Astrocyte (in vitro differentiated cells and primary cell): ENCODE measurements at regions not wholly inside any gene's neighbourhood (a gene's known extent, or its start where the extent isn't known, plus 50 kb on each side); places are given as distances from the start of the nearest gene placed in this dataset.

ENCODE experiments used
- DNase-seq: peaks from one replicate; pipeline ENCODE4 v3.0.0-alpha.2; 2010; ENCODE audit warnings: low read depth
- FAIRE-seq: peaks from 2 replicates; lab custom pipeline; 2011; peaks lifted over from hg19 to GRCh38; lab: Jason Lieb, UNC
- H2AFZ ChIP-seq: 2 replicates; pipeline ENCODE4 v1.6.0; 2012; ENCODE audit warnings: low read depth, low read length, inconsistent platforms
- H3K27ac ChIP-seq: 2 replicates; pipeline ENCODE4 v1.5.1; 2011; ENCODE audit warnings: low read depth, low read length, inconsistent platforms
- H3K27me3 ChIP-seq: 2 replicates; pipeline ENCODE4 v1.6.0; 2011; ENCODE audit warnings: low read length, inconsistent platforms; ENCODE audit not compliant: insufficient read depth
- H3K36me3 ChIP-seq: 2 replicates; pipeline ENCODE4 v1.5.1; 2011; ENCODE audit warnings: low read length, inconsistent platforms; ENCODE audit not compliant: insufficient read depth
- H3K4me1 ChIP-seq: 2 replicates; pipeline ENCODE4 v1.5.1; 2011; ENCODE audit warnings: low read length, inconsistent platforms; ENCODE audit not compliant: insufficient read depth
- H3K4me2 ChIP-seq: 2 replicates; pipeline ENCODE4 v1.6.0; 2012; ENCODE audit warnings: low read length, inconsistent platforms
- H3K4me3 ChIP-seq: 2 replicates; pipeline ENCODE4 v1.5.1; 2011; ENCODE audit warnings: low read depth, mild to moderate bottlenecking, low read length, inconsistent platforms; ENCODE audit not compliant: insufficient read depth
- H3K79me2 ChIP-seq: 2 replicates; pipeline ENCODE4 v1.6.0; 2012; ENCODE audit warnings: mild to moderate bottlenecking, low read length, inconsistent platforms; ENCODE audit not compliant: insufficient read depth
- H3K9ac ChIP-seq: 2 replicates; pipeline ENCODE4 v1.6.0; 2012; ENCODE audit warnings: mild to moderate bottlenecking, low read length, inconsistent platforms
- H3K9me3 ChIP-seq: 2 replicates; pipeline ENCODE4 v1.5.1; 2012; ENCODE audit warnings: low read depth, mild to moderate bottlenecking, low read length, inconsistent platforms; ENCODE audit not compliant: insufficient read depth
- H4K20me1 ChIP-seq: 2 replicates; pipeline ENCODE4 v1.6.0; 2012; ENCODE audit warnings: low read length, inconsistent platforms; ENCODE audit not compliant: insufficient read depth
- H3K27ac Mint-ChIP-seq: one replicate; pipeline ENCODE4 v1.8.0; 2021; ENCODE audit warnings: mild to moderate bottlenecking, mixed read lengths; ENCODE audit not compliant: unreplicated experiment
- H3K27me3 Mint-ChIP-seq: one replicate; pipeline ENCODE4 v1.8.0; 2021; ENCODE audit warnings: low read depth, mixed read lengths; ENCODE audit not compliant: unreplicated experiment
- H3K36me3 Mint-ChIP-seq: one replicate; pipeline ENCODE4 v1.8.0; 2021; ENCODE audit warnings: low read depth, mixed read lengths; ENCODE audit not compliant: unreplicated experiment
- H3K4me1 Mint-ChIP-seq: one replicate; pipeline ENCODE4 v1.8.0; 2021; ENCODE audit warnings: low read depth, mixed read lengths; ENCODE audit not compliant: unreplicated experiment
- H3K4me3 Mint-ChIP-seq: one replicate; pipeline ENCODE4 v1.8.0; 2021; ENCODE audit warnings: mild to moderate bottlenecking, moderate library complexity, mixed read lengths; ENCODE audit not compliant: unreplicated experiment
- H3K9me3 Mint-ChIP-seq: one replicate; pipeline ENCODE4 v1.8.0; 2021; ENCODE audit warnings: mild to moderate bottlenecking, mixed read lengths; ENCODE audit not compliant: unreplicated experiment
- CTCF ChIP-seq: IDR thresholded peaks from 2 replicates; pipeline ENCODE4 v1.5.1; 2011; ENCODE audit warnings: low read depth, mild to moderate bottlenecking, inconsistent platforms, low read length, moderate library complexity; ENCODE audit not compliant: insufficient read depth
- EZH2 ChIP-seq: IDR thresholded peaks from 2 replicates; pipeline ENCODE4 v1.6.1; 2012; ENCODE audit warnings: mild to moderate bottlenecking, low read length, inconsistent platforms; ENCODE audit not compliant: insufficient read depth

DNA sequence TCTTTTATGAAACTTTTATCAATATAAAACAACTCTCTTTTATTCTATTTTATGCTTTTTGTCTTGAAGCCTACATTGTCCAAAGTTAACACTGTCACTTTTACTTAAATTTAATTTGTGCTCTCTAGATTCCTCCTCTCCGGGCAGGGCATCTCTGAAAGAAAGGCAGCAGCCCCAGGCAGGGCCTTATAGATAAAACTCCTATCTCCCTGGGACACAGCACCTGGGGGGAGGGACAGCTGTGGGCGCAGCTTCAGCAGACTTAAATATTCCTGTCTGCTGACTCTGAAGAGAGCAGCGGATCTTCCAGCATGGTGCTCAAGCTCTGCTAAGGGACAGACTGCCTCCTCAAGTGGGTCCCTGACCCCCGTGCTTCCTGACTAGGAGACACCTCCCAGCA lies 447.7 kb upstream of the FANCL start:
- Histone ChIP-seq H2AFZ (no peak overlapping the region), H3K27ac (no peak overlapping the region), H3K4me2 (no peak overlapping the region), H3K27me3 (no peaks in the 10 kb centered on the region), H4K20me1 (no peaks in the 10 kb centered on the region), H3K9me3 (no peaks in the 10 kb centered on the region), H3K9ac (no peak overlapping the region), H3K79me2 (no peaks in the 10 kb centered on the region), H3K4me3 (no peak overlapping the region), H3K4me1 (no peaks in the 10 kb centered on the region), H3K36me3 (no peaks in the 10 kb centered on the region)
- FAIRE-seq (no peak), DNase-seq (no peak)
- TF ChIP-seq CTCF, result no peak
- TF ChIP-seq EZH2, result no peak
- Mint-ChIP-seq H3K36me3 (no peaks in the 10 kb centered on the region), H3K27me3 (no peaks in the 10 kb centered on the region), H3K27ac (no peak overlapping the region), H3K4me1 (no peaks in the 10 kb centered on the region), H3K9me3 (peaks cover 8% of the 10 kb centered on the region), H3K4me3 (no peak overlapping the region)

GRCh38 chr2:58686776-58687175 lies 445.7 kb upstream of the FANCL start:
- H3K4me1 ChIP-seq, result no peaks in the 10 kb centered on the region
- H2AFZ ChIP-seq, result no peak overlapping the region
- no peaks in the 10 kb centered on the region for H3K36me3 Mint-ChIP-seq
- H3K9me3 ChIP-seq, result no peaks in the 10 kb centered on the region
- no peak for FAIRE-seq
- peaks cover 7% of the 10 kb centered on the region for H3K9me3 Mint-ChIP-seq
- H3K4me3 ChIP-seq, result no peak overlapping the region
- no peaks in the 10 kb centered on the region for H3K27me3 ChIP-seq
- H3K4me1 Mint-ChIP-seq, result no peaks in the 10 kb centered on the region
- no peak for DNase-seq
- H3K27ac ChIP-seq, result no peak overlapping the region
- no peaks in the 10 kb centered on the region for H3K36me3 ChIP-seq
- H3K79me2 ChIP-seq, result no peaks in the 10 kb centered on the region
- no peak overlapping the region for H3K4me2 ChIP-seq
- H3K27me3 Mint-ChIP-seq, result no peaks in the 10 kb centered on the region
- H3K9ac ChIP-seq, result no peak overlapping the region
- H3K4me3 Mint-ChIP-seq, result no peak overlapping the region
- H4K20me1 ChIP-seq, result no peaks in the 10 kb centered on the region
- no peak for TF ChIP-seq EZH2
- TF ChIP-seq CTCF, result no peak
- H3K27ac Mint-ChIP-seq, result no peak overlapping the region

- no peak for FAIRE-seq
- Histone ChIP-seq H3K4me2 (no peak overlapping the region), H3K4me1 (no peaks in the 10 kb centered on the region), H2AFZ (no peak overlapping the region), H3K36me3 (no peaks in the 10 kb centered on the region), H3K9me3 (no peaks in the 10 kb centered on the region), H3K79me2 (no peaks in the 10 kb centered on the region), H3K27ac (no peak overlapping the region), H3K4me3 (no peak overlapping the region), H3K27me3 (no peaks in the 10 kb centered on the region), H4K20me1 (no peaks in the 10 kb centered on the region), H3K9ac (no peak overlapping the region)
- Mint-ChIP-seq H3K27me3 (no peaks in the 10 kb centered on the region), H3K27ac (no peak overlapping the region), H3K36me3 (no peaks in the 10 kb centered on the region), H3K4me1 (peaks cover 4% of the 10 kb centered on the region), H3K4me3 (no peak overlapping the region), H3K9me3 (no peaks in the 10 kb centered on the region)
- TF ChIP-seq CTCF, result no peak
- no peak for TF ChIP-seq EZH2
- DNase-seq, result no peak
These were observed 439.7 kb upstream of the FANCL start for GRCh38 chr2:58680755-58681310.
